Spleen (tissue), 7 donors: ENCODE measurements at regions not wholly inside any gene's neighbourhood (a gene's known extent, or its start where the extent isn't known, plus 50 kb on each side); places are given as distances from the start of the nearest gene placed in this dataset.

ENCODE experiments used
- POLR2A ChIP-seq, 3 donors: fragments of 450-650 bp; IDR thresholded peaks; one replicate each; pipeline ENCODE4 v1.5.1; 2017; ENCODE audit warnings: antibody characterized with exemption in 3 of 3, mild to moderate bottlenecking in 1 of 3
- POLR2AphosphoS5 ChIP-seq, 3 donors: sonication (generic); formaldehyde crosslinking; IDR thresholded peaks; one replicate each; pipeline ENCODE4 v1.5.1; 2017; ENCODE audit warnings: antibody characterized with exemption in 3 of 3
- TF ChIP-seq, protein P1 (sequence below), 11 experiments: fragments of 200-600 bp in 7 of 11; fragments of 450-650 bp in 4 of 11; sonication (generic) in 4 of 11; IDR thresholded peaks in 8 of 11; conservative IDR thresholded peaks in 3 of 11; 1 replicate in 7 of 11; 2 replicates in 4 of 11; pipeline versions ENCODE4 v1.4.0 to v1.8.0; 2016 to 2021; ENCODE audit warnings: antibody characterized with exemption in 11 of 11, inconsistent platforms in 4 of 11, mild to moderate bottlenecking in 1 of 11
- donor health status: DM: no; HTN: no; CAD: no; lungs with moderate emphysema.
- donor health status: DM: no; HTN: no; CAD: no.
- donor health status: DM: no; HTN: no; CAD: no.

DNA sequence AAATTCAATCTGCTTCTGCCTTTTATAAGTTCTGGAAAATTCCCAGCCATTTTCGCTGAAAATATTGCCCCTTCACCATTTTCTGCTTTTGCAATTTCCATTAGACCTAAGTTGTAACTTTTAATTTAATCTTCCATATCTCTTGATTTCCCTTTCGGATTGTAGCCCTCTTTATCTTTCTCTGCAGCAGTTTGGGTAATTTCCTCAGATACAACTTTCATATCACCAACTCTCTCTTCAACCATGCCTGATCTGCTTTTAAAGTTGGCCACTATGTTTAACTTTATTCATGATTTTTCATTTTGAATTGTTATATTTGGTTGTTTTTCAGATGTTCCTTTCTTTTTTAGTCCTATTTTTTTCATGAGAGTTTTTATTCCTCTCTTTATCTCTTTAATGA lies 157.0 kb upstream of the VLDLR start:
- TF ChIP-seq POLR2A (IDR thresholded peaks at IDR 0.05), result no peak
- TF ChIP-seq, protein P1, sequence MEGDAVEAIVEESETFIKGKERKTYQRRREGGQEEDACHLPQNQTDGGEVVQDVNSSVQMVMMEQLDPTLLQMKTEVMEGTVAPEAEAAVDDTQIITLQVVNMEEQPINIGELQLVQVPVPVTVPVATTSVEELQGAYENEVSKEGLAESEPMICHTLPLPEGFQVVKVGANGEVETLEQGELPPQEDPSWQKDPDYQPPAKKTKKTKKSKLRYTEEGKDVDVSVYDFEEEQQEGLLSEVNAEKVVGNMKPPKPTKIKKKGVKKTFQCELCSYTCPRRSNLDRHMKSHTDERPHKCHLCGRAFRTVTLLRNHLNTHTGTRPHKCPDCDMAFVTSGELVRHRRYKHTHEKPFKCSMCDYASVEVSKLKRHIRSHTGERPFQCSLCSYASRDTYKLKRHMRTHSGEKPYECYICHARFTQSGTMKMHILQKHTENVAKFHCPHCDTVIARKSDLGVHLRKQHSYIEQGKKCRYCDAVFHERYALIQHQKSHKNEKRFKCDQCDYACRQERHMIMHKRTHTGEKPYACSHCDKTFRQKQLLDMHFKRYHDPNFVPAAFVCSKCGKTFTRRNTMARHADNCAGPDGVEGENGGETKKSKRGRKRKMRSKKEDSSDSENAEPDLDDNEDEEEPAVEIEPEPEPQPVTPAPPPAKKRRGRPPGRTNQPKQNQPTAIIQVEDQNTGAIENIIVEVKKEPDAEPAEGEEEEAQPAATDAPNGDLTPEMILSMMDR (IDR thresholded peaks at IDR 0.05 in 8 of 11, conservative IDR thresholded peaks at IDR 0.05 in 3 of 11), result no peak
- TF ChIP-seq POLR2AphosphoS5 (IDR thresholded peaks at IDR 0.05), result no peak
